A673 (cell line): ENCODE measurements at regions not wholly inside any gene's neighbourhood (a gene's known extent, or its start where the extent isn't known, plus 50 kb on each side); places are given as distances from the start of the nearest gene placed in this dataset.

ENCODE experiments used
- BruUV-seq: library from RNA; stranded (reverse); fragments of 400-500 nt; replicated peaks from 2 replicates; lab custom pipeline; 2021; lab: Mats Ljungman, UMichigan
- CTCF ChIA-PET: fragments of 300-600 bp; sonication (Branson Sonifier 250); formaldehyde crosslinking; loops from one replicate; lab custom pipeline; 2022; ENCODE audit warnings: antibody characterized with exemption; lab: Charles Lee
- POLR2A ChIA-PET: fragments of 300-600 bp; sonication (Branson Sonifier 250); formaldehyde crosslinking; loops from one replicate; lab custom pipeline; 2022; ENCODE audit warnings: antibody characterized with exemption; ENCODE audit not compliant: low non-redundant PET; lab: Charles Lee
- DNase-seq: peaks from one replicate; pipeline ENCODE4 v3.0.0-alpha.2; 2015; ENCODE audit warnings: low spot score
- H3K27ac ChIP-seq: fragments of 200-600 bp; sonication (generic); 2 replicates; pipeline ENCODE4 v1.5.1; 2016; ENCODE audit warnings: mixed run types, low read depth, mild to moderate bottlenecking, mixed read lengths, antibody characterized with exemption, low read length; ENCODE audit not compliant: poor library complexity, severe bottlenecking
- H3K27me3 ChIP-seq: fragments of 200-600 bp; sonication (generic); replicated peaks from 2 replicates; pipeline ENCODE4 v1.6.1; 2017; ENCODE audit warnings: mixed run types, low read depth, mild to moderate bottlenecking, mixed read lengths, antibody characterized with exemption, low read length; ENCODE audit not compliant: insufficient read depth, poor library complexity
- H3K36me3 ChIP-seq: fragments of 200-600 bp; sonication (generic); 2 replicates; pipeline ENCODE4 v1.6.1; 2016; ENCODE audit warnings: mixed run types, mild to moderate bottlenecking, mixed read lengths, antibody characterized with exemption, low read length; ENCODE audit not compliant: insufficient read depth, poor library complexity, severe bottlenecking
- H3K4me1 ChIP-seq: fragments of 200-600 bp; sonication (generic); 2 replicates; pipeline ENCODE4 v1.6.1; 2017; ENCODE audit warnings: mixed run types, mild to moderate bottlenecking, mixed read lengths, antibody characterized with exemption, low read length; ENCODE audit not compliant: insufficient read depth, poor library complexity, severe bottlenecking
- H3K4me3 ChIP-seq: fragments of 200-600 bp; sonication (generic); 2 replicates; pipeline ENCODE4 v1.5.1; 2016; ENCODE audit warnings: low read depth, mixed run types, mild to moderate bottlenecking, mixed read lengths, low read length; ENCODE audit not compliant: poor library complexity, severe bottlenecking
- H3K9me3 ChIP-seq: fragments of 200-600 bp; sonication (generic); 2 replicates; pipeline ENCODE4 v1.6.1; 2016; ENCODE audit warnings: mixed run types, low read depth, mild to moderate bottlenecking, mixed read lengths, antibody characterized with exemption, low read length; ENCODE audit not compliant: poor library complexity, severe bottlenecking
- EZH2 ChIP-seq: fragments of 200-600 bp; sonication (generic); IDR thresholded peaks from 2 replicates; pipeline ENCODE4 v1.6.1; 2017; ENCODE audit warnings: borderline replicate concordance, low read depth, mild to moderate bottlenecking, mixed read lengths, antibody characterized with exemption, low read length; ENCODE audit not compliant: poor library complexity, severe bottlenecking
- intact Hi-C: fragments of 100-400 bp; cut with micrococcal nuclease; formaldehyde crosslinking; loops from one replicate; pipeline ENCODE4 v1.10.0; 2022; ENCODE audit not compliant: unreplicated experiment
- TF ChIP-seq, protein P1 (sequence below): fragments of 300-800, 200-600 bp; sonication (generic); conservative IDR thresholded peaks from 2 replicates; pipeline ENCODE4 v1.5.1; 2017; ENCODE audit warnings: low read depth, mild to moderate bottlenecking, antibody characterized with exemption, low read length, moderate library complexity, mixed read lengths

DNA sequence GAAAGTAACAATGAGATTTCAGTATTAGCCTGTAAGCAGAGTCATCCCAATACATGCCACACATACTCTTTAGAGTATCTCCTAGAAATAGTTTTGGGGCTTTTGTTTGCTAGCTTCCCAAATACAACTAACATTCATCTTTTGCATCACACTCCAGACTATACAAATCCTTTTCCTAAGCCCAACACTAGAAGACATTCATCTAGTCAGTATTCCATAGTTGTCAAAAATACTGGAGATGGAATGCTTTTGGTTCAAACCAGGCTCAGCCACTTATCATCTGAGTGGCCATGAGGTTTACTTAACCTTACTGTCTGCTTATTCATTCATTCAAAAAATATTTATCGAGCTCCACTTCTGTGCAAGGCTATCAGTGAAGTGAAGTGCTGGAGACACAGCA is 205.1 kb upstream of the SGCD start:
- H3K27ac ChIP-seq, result no peak overlapping the region
- H3K27me3 ChIP-seq, result no peaks in the 10 kb centered on the region
- H3K4me1 ChIP-seq, result no peaks in the 10 kb centered on the region
- ChIA-PET CTCF (no interaction called here), POLR2A (no interaction called here)
- DNase-seq, result no peak
- intact Hi-C loops, result no loop called here
- BruUV-seq, result no TSS peak
- H3K9me3 ChIP-seq, result no peaks in the 10 kb centered on the region
- H3K36me3 ChIP-seq, result no peaks in the 10 kb centered on the region
- no peak overlapping the region for H3K4me3 ChIP-seq
- TF ChIP-seq, protein P1, sequence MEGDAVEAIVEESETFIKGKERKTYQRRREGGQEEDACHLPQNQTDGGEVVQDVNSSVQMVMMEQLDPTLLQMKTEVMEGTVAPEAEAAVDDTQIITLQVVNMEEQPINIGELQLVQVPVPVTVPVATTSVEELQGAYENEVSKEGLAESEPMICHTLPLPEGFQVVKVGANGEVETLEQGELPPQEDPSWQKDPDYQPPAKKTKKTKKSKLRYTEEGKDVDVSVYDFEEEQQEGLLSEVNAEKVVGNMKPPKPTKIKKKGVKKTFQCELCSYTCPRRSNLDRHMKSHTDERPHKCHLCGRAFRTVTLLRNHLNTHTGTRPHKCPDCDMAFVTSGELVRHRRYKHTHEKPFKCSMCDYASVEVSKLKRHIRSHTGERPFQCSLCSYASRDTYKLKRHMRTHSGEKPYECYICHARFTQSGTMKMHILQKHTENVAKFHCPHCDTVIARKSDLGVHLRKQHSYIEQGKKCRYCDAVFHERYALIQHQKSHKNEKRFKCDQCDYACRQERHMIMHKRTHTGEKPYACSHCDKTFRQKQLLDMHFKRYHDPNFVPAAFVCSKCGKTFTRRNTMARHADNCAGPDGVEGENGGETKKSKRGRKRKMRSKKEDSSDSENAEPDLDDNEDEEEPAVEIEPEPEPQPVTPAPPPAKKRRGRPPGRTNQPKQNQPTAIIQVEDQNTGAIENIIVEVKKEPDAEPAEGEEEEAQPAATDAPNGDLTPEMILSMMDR, result no peak
- no peak for TF ChIP-seq EZH2

DNA sequence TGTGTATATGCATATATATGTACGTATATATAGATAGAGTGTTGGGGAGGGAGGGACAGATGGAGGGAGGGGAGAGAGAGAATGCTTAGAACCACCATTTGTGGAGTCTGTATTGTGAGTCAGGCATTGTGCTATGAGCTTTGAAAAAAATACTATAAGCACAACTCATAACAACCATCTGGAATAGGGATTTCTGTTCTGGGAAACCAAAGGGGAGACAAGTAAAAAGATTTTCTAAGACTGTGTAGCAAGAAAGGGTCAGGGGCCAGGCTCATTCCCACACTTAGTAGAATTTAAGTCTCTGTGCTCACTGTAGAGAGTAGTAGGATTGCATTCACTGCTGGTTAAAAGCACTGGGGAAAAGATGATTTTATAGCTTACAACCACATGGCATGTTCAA is 202.3 kb upstream of the SGCD start:
- Histone ChIP-seq H3K36me3 (no peaks in the 10 kb centered on the region), H3K4me3 (no peak overlapping the region), H3K27me3 (no peaks in the 10 kb centered on the region), H3K4me1 (no peaks in the 10 kb centered on the region), H3K9me3 (no peaks in the 10 kb centered on the region), H3K27ac (no peak overlapping the region)
- ChIA-PET POLR2A (no interaction called here), CTCF (no interaction called here)
- intact Hi-C loops, result no loop called here
- TF ChIP-seq, protein P1, result no peak
- TF ChIP-seq EZH2, result no peak
- BruUV-seq, result no TSS peak
- no peak for DNase-seq

DNA sequence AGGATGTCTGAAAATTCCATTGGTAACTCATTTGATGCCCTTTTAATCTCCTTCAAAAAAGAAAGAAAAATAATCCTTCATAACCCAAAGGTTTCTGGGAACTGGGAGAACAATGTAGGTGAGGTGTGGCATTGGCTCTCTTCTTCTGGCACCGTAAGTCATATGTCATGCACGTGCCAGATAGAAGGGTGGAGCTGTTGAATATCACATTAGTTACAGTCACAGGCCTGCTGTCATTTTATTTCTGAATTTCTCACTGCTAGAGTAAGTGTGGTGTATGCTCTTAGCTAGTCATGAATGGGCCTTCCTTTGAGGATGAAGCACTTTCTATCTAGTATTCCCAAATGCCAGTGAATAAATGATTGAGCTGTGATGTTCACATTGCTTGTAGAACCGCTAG is 201.8 kb upstream of the SGCD start:
- no peaks in the 10 kb centered on the region for H3K36me3 ChIP-seq
- no peak overlapping the region for H3K27ac ChIP-seq
- BruUV-seq, result no TSS peak
- no peak overlapping the region for H3K4me3 ChIP-seq
- H3K27me3 ChIP-seq, result no peaks in the 10 kb centered on the region
- H3K9me3 ChIP-seq, result no peaks in the 10 kb centered on the region
- DNase-seq, result no peak
- ChIA-PET CTCF (no interaction called here), POLR2A (no interaction called here)
- intact Hi-C loops, result no loop called here
- TF ChIP-seq, protein P1, result no peak
- TF ChIP-seq EZH2, result no peak
- H3K4me1 ChIP-seq, result no peaks in the 10 kb centered on the region
